Duodenal mucosa (tissue), 2 donors: ENCODE measurements at regions not wholly inside any gene's neighbourhood (a gene's known extent, or its start where the extent isn't known, plus 50 kb on each side); places are given as distances from the start of the nearest gene placed in this dataset.

Experiments used
- H3K27ac ChIP-seq: one replicate; pipeline ENCODE4 v1.7.0; 2013; ENCODE audit warnings: low read depth, low read length
- H3K27me3 ChIP-seq, 2 donors: one replicate each; pipeline ENCODE4 v1.7.0; 2013; ENCODE audit warnings: low read length in 2 of 2, control low read depth in 1 of 2; ENCODE audit not compliant: insufficient read depth in 2 of 2, control insufficient read depth in 1 of 2
- H3K36me3 ChIP-seq, 2 donors: one replicate each; pipeline ENCODE4 v1.7.0; 2013; ENCODE audit warnings: low read length in 2 of 2, control low read depth in 1 of 2; ENCODE audit not compliant: insufficient read depth in 2 of 2, control insufficient read depth in 1 of 2
- H3K4me1 ChIP-seq, 2 donors: one replicate each; pipeline ENCODE4 v1.7.0; 2013; ENCODE audit warnings: low read length in 2 of 2, control low read depth in 1 of 2; ENCODE audit not compliant: insufficient read depth in 2 of 2, control insufficient read depth in 1 of 2
- H3K4me3 ChIP-seq, 2 donors: one replicate each; pipeline ENCODE4 v1.7.0; 2013; ENCODE audit warnings: low read length in 2 of 2, low read depth in 1 of 2
- H3K9ac ChIP-seq, 2 donors: one replicate each; pipeline ENCODE4 v1.7.0; 2013; ENCODE audit warnings: low read length in 2 of 2, low read depth in 1 of 2
- H3K9me3 ChIP-seq, 2 donors: one replicate each; pipeline ENCODE4 v1.7.0; 2013; ENCODE audit warnings: low read length in 2 of 2, control low read depth in 1 of 2; ENCODE audit not compliant: control insufficient read depth in 1 of 2

- H3K27me3 ChIP-seq: no peaks in the 10 kb centered on the region
- H3K27ac ChIP-seq: no peak overlapping the region
- no peaks in the 10 kb centered on the region for H3K36me3 ChIP-seq
- H3K9ac ChIP-seq: no peak overlapping the region
- H3K9me3 ChIP-seq: no peaks in the 10 kb centered on the region
- no peak overlapping the region for H3K4me3 ChIP-seq
- no peaks in the 10 kb centered on the region for H3K4me1 ChIP-seq
Measured at GRCh38 chr13:81659984-81660383, 1319.1 kb upstream of the SPRY2 start.

- no peak overlapping the region for H3K27ac ChIP-seq
- no peaks in the 10 kb centered on the region for H3K36me3 ChIP-seq
- H3K4me1 ChIP-seq: no peaks in the 10 kb centered on the region
- no peaks in the 10 kb centered on the region for H3K27me3 ChIP-seq
- H3K9ac ChIP-seq: no peak overlapping the region
- no peaks in the 10 kb centered on the region for H3K9me3 ChIP-seq
- no peak overlapping the region for H3K4me3 ChIP-seq
Measured at GRCh38 chr13:81658598-81659370, 1317.9 kb upstream of the SPRY2 start.

- Histone ChIP-seq H3K36me3 (no peaks in the 10 kb centered on the region), H3K4me3 (no peak overlapping the region), H3K27me3 (no peaks in the 10 kb centered on the region), H3K4me1 (no peaks in the 10 kb centered on the region), H3K9me3 (no peaks in the 10 kb centered on the region), H3K9ac (no peak overlapping the region), H3K27ac (no peak overlapping the region)
Measured at GRCh38 chr13:81639984-81640582, 1299.2 kb upstream of the SPRY2 start.

- H3K9ac ChIP-seq: no peak overlapping the region
- no peak overlapping the region for H3K4me3 ChIP-seq
- no peaks in the 10 kb centered on the region for H3K4me1 ChIP-seq
- H3K9me3 ChIP-seq: no peaks in the 10 kb centered on the region
- no peaks in the 10 kb centered on the region for H3K36me3 ChIP-seq
- H3K27me3 ChIP-seq: no peaks in the 10 kb centered on the region
- no peak overlapping the region for H3K27ac ChIP-seq
Measured at GRCh38 chr13:81637457-81637856, 1296.5 kb upstream of the SPRY2 start.

- H3K27me3 ChIP-seq: no peaks in the 10 kb centered on the region
- no peak overlapping the region for H3K9ac ChIP-seq
Measured at GRCh38 chr13:81636120-81636519, 1295.2 kb upstream of the SPRY2 start.

GRCh38 chr13:81615031-81615430 is 1274.1 kb upstream of the SPRY2 start:
- H3K27ac ChIP-seq: no peak overlapping the region
- H3K9me3 ChIP-seq: no peaks in the 10 kb centered on the region
- H3K27me3 ChIP-seq: no peaks in the 10 kb centered on the region
- no peak overlapping the region for H3K4me3 ChIP-seq
- H3K4me1 ChIP-seq: no peaks in the 10 kb centered on the region
- H3K36me3 ChIP-seq: no peaks in the 10 kb centered on the region
- H3K9ac ChIP-seq: no peak overlapping the region

More at GRCh38 chr13:81636120-81636519, 1295.2 kb upstream of the SPRY2 start:
- Histone ChIP-seq H3K36me3 (no peaks in the 10 kb centered on the region), H3K4me3 (no peak overlapping the region), H3K4me1 (no peaks in the 10 kb centered on the region), H3K27ac (no peak overlapping the region), H3K9me3 (no peaks in the 10 kb centered on the region)

- no peak overlapping the region for H3K4me3 ChIP-seq
- no peaks in the 10 kb centered on the region for H3K36me3 ChIP-seq
- H3K27me3 ChIP-seq: no peaks in the 10 kb centered on the region
- no peaks in the 10 kb centered on the region for H3K4me1 ChIP-seq
- no peaks in the 10 kb centered on the region for H3K9me3 ChIP-seq
- no peak overlapping the region for H3K9ac ChIP-seq
- H3K27ac ChIP-seq: no peak overlapping the region
Measured at GRCh38 chr13:81610644-81611043, 1269.7 kb upstream of the SPRY2 start.

GRCh38 chr13:81609335-81609734 is 1268.4 kb upstream of the SPRY2 start:
- H3K9me3 ChIP-seq: no peaks in the 10 kb centered on the region
- no peak overlapping the region for H3K9ac ChIP-seq
- no peaks in the 10 kb centered on the region for H3K4me1 ChIP-seq
- H3K27ac ChIP-seq: no peak overlapping the region
- no peaks in the 10 kb centered on the region for H3K36me3 ChIP-seq
- no peaks in the 10 kb centered on the region for H3K27me3 ChIP-seq
- no peak overlapping the region for H3K4me3 ChIP-seq

GRCh38 chr13:81606074-81606473 is 1265.1 kb upstream of the SPRY2 start:
- Histone ChIP-seq H3K4me1 (no peaks in the 10 kb centered on the region), H3K27me3 (no peaks in the 10 kb centered on the region), H3K36me3 (no peaks in the 10 kb centered on the region), H3K27ac (no peak overlapping the region), H3K4me3 (no peak overlapping the region), H3K9me3 (no peaks in the 10 kb centered on the region), H3K9ac (no peak overlapping the region)

- Histone ChIP-seq H3K36me3 (no peaks in the 10 kb centered on the region), H3K27ac (no peak overlapping the region), H3K27me3 (no peaks in the 10 kb centered on the region), H3K9me3 (no peaks in the 10 kb centered on the region), H3K9ac (no peak overlapping the region), H3K4me1 (no peaks in the 10 kb centered on the region), H3K4me3 (no peak overlapping the region)
Measured at GRCh38 chr13:81602241-81602640, 1261.3 kb upstream of the SPRY2 start.
